Keratinocyte (primary cell): ENCODE measurements at regions not wholly inside any gene's neighbourhood (a gene's known extent, or its start where the extent isn't known, plus 50 kb on each side); places are given as distances from the start of the nearest gene placed in this dataset.

Experiments
- DNase-seq: peaks from one replicate; pipeline ENCODE4 v3.0.0-alpha.2; 2011; ENCODE audit warnings: low read depth, missing footprints, low spot score
- FAIRE-seq: peaks from 2 replicates; lab custom pipeline; 2011; peaks lifted over from hg19 to GRCh38; lab: Jason Lieb, UNC
- H2AFZ ChIP-seq: 2 replicates; pipeline ENCODE4 v1.6.0; 2012; ENCODE audit warnings: low read length, control low read depth, inconsistent platforms; ENCODE audit not compliant: control insufficient read depth
- H3K27ac ChIP-seq: 2 replicates; pipeline ENCODE4 v1.5.1; 2011; ENCODE audit warnings: low read length; ENCODE audit not compliant: control insufficient read depth, insufficient read depth
- H3K27me3 ChIP-seq: 3 replicates; pipeline ENCODE4 v1.6.0; 2011; ENCODE audit warnings: low read length; ENCODE audit not compliant: control insufficient read depth, insufficient read depth; ENCODE audit errors: extremely low read depth
- H3K36me3 ChIP-seq, 2 experiments: 2 replicates in 1 of 2; 3 replicates in 1 of 2; pipeline ENCODE4 v1.5.1; 2011; ENCODE audit warnings: low read length in 2 of 2, mild to moderate bottlenecking in 1 of 2; ENCODE audit not compliant: control insufficient read depth in 2 of 2, insufficient read depth in 2 of 2; ENCODE audit errors: extremely low read depth in 1 of 2
- H3K4me1 ChIP-seq: 3 replicates; pipeline ENCODE4 v1.5.1; 2011; ENCODE audit warnings: low read length; ENCODE audit not compliant: control insufficient read depth, insufficient read depth; ENCODE audit errors: extremely low read depth
- H3K4me2 ChIP-seq: 3 replicates; pipeline ENCODE4 v1.6.0; 2011; ENCODE audit warnings: low read depth, low read length; ENCODE audit not compliant: control insufficient read depth, insufficient read depth; ENCODE audit errors: extremely low read depth
- H3K4me3 ChIP-seq, 3 experiments: fragments of 200-600 bp in 1 of 3; sonication (generic) in 1 of 3; 2 replicates in 2 of 3; 3 replicates in 1 of 3; pipeline ENCODE4 v1.5.1; 2011 to 2016; ENCODE audit warnings: low read length in 3 of 3, mild to moderate bottlenecking in 3 of 3, control low read depth in 2 of 3, inconsistent platforms in 1 of 3, low read depth in 1 of 3, mixed read lengths in 1 of 3, mixed run types in 1 of 3, moderate library complexity in 1 of 3; ENCODE audit not compliant: control insufficient read depth in 2 of 3, insufficient read depth in 2 of 3; ENCODE audit errors: extremely low read depth in 1 of 3
- H3K79me2 ChIP-seq: 2 replicates; pipeline ENCODE4 v1.6.0; 2012; ENCODE audit warnings: low read length; ENCODE audit not compliant: control insufficient read depth, insufficient read depth
- H3K9ac ChIP-seq: 3 replicates; pipeline ENCODE4 v1.6.0; 2011; ENCODE audit warnings: low read length; ENCODE audit not compliant: control insufficient read depth, insufficient read depth; ENCODE audit errors: extremely low read depth
- H3K9me1 ChIP-seq: 3 replicates; pipeline ENCODE4 v1.6.0; 2011; ENCODE audit warnings: low read length; ENCODE audit not compliant: control insufficient read depth, insufficient read depth; ENCODE audit errors: extremely low read depth
- H3K9me3 ChIP-seq: 2 replicates; pipeline ENCODE4 v1.5.1; 2012; ENCODE audit warnings: low read depth, low read length; ENCODE audit not compliant: control insufficient read depth
- H4K20me1 ChIP-seq: 3 replicates; pipeline ENCODE4 v1.6.0; 2011; ENCODE audit warnings: low read length; ENCODE audit not compliant: control insufficient read depth, insufficient read depth; ENCODE audit errors: extremely low read depth
- EZH2 ChIP-seq: IDR thresholded peaks from one replicate; pipeline ENCODE4 v1.6.1; 2012; ENCODE audit warnings: inconsistent platforms, mild to moderate bottlenecking, low read length, moderate library complexity
- dilution Hi-C: fragments of 300-500 bp; cut with MboI; formaldehyde crosslinking; loops from one replicate; pipeline ENCODE4 v1.7.0; 2020; ENCODE audit warnings: low sequenced_read_pairs; ENCODE audit not compliant: extremely low pct_ligation_motif_present
- TF ChIP-seq, protein P1 (sequence below), 3 experiments: IDR thresholded peaks in 1 of 3; conservative IDR thresholded peaks in 1 of 3; optimal IDR thresholded peaks in 1 of 3; 2 replicates in 2 of 3; 3 replicates in 1 of 3; pipeline versions ENCODE3 to v1.5.1; 2011; ENCODE audit warnings: low read length in 3 of 3, mild to moderate bottlenecking in 3 of 3, moderate library complexity in 2 of 3, control low read depth in 1 of 3, inconsistent platforms in 1 of 3; ENCODE audit not compliant: insufficient read depth in 2 of 3; ENCODE audit errors: extremely low read depth in 1 of 3

- H3K9me1 ChIP-seq, result no peaks in the 10 kb centered on the region
- H3K4me1 ChIP-seq, result no peaks in the 10 kb centered on the region
- H3K4me3 ChIP-seq, result no peak overlapping the region
- TF ChIP-seq, protein P1, sequence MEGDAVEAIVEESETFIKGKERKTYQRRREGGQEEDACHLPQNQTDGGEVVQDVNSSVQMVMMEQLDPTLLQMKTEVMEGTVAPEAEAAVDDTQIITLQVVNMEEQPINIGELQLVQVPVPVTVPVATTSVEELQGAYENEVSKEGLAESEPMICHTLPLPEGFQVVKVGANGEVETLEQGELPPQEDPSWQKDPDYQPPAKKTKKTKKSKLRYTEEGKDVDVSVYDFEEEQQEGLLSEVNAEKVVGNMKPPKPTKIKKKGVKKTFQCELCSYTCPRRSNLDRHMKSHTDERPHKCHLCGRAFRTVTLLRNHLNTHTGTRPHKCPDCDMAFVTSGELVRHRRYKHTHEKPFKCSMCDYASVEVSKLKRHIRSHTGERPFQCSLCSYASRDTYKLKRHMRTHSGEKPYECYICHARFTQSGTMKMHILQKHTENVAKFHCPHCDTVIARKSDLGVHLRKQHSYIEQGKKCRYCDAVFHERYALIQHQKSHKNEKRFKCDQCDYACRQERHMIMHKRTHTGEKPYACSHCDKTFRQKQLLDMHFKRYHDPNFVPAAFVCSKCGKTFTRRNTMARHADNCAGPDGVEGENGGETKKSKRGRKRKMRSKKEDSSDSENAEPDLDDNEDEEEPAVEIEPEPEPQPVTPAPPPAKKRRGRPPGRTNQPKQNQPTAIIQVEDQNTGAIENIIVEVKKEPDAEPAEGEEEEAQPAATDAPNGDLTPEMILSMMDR (optimal IDR thresholded peaks at IDR 0.05 in 1 of 3, IDR thresholded peaks at IDR 0.05 in 1 of 3, conservative IDR thresholded peaks at IDR 0.05 in 1 of 3; ENCODE audit: extremely low read depth in 1 of 3, insufficient read depth in 2 of 3, low read length in 3 of 3), result no peak
- no peak for TF ChIP-seq EZH2
- H4K20me1 ChIP-seq, result no peaks in the 10 kb centered on the region
- H3K27ac ChIP-seq, result no peak overlapping the region
- DNase-seq (no peak), FAIRE-seq (no peak)
- no peaks in the 10 kb centered on the region for H3K79me2 ChIP-seq
- H3K9ac ChIP-seq, result no peak overlapping the region
- H3K36me3 ChIP-seq, result no peaks in the 10 kb centered on the region
- H3K9me3 ChIP-seq, result no peaks in the 10 kb centered on the region
- H3K27me3 ChIP-seq, result no peaks in the 10 kb centered on the region
- H3K4me2 ChIP-seq, result no peak overlapping the region
- dilution Hi-C loops, result no loop called here
- no peak overlapping the region for H2AFZ ChIP-seq
These were observed 211.2 kb upstream of the LNX1 start for GRCh38 chr4:53802500-53802899.

DNA sequence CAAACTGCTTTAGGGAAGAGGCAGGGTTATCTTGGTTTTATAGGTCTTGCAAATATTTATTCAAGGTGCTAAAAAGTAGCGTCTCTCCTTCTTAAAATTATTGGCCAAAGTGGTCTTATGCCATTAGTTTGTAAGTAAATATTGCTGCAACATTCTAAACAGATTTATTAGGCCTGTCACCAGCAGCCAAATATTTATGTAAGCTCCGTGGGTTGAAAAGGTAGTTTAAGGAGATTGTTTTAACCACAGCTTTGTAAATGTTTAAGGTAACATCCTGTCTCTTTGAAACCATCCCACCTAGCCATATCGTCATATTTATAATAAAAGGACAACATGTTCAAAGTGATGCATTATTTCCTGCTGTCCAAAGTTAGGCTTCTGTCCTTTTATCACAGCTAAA lies 210.1 kb upstream of the LNX1 start:
- H3K4me1 ChIP-seq, result no peaks in the 10 kb centered on the region
- H3K79me2 ChIP-seq, result no peaks in the 10 kb centered on the region
- dilution Hi-C loops, result no loop called here
- H3K4me3 ChIP-seq, result no peak overlapping the region
- H3K4me2 ChIP-seq, result no peak overlapping the region
- no peak for FAIRE-seq
- no peaks in the 10 kb centered on the region for H3K36me3 ChIP-seq
- H4K20me1 ChIP-seq, result no peaks in the 10 kb centered on the region
- no peaks in the 10 kb centered on the region for H3K9me3 ChIP-seq
- no peak overlapping the region for H3K27ac ChIP-seq
- H3K9ac ChIP-seq, result no peak overlapping the region
- no peak for TF ChIP-seq EZH2
- TF ChIP-seq, protein P1 (optimal IDR thresholded peaks at IDR 0.05 in 1 of 3, IDR thresholded peaks at IDR 0.05 in 1 of 3, conservative IDR thresholded peaks at IDR 0.05 in 1 of 3; ENCODE audit: extremely low read depth in 1 of 3, insufficient read depth in 2 of 3, low read length in 3 of 3), result no peak
- DNase-seq, result no peak
- H3K9me1 ChIP-seq, result no peaks in the 10 kb centered on the region
- H2AFZ ChIP-seq, result no peak overlapping the region
- H3K27me3 ChIP-seq, result no peaks in the 10 kb centered on the region
